A549 (cell line): ENCODE measurements at regions not wholly inside any gene's neighbourhood (a gene's known extent, or its start where the extent isn't known, plus 50 kb on each side); places are given as distances from the start of the nearest gene placed in this dataset.

Experiments
- ATAC-seq, 2 experiments: fragments of 200-7000 bp in 1 of 2; fragments of >200 bp in 1 of 2; cut with Nextera tagmentation in 1 of 2; cut with Tn5 transposase in 1 of 2; 3 replicates each; pipeline versions ENCODE4 v1.8.0 to v1.9.1; 2018 to 2020; ENCODE audit warnings: mild to moderate bottlenecking in 1 of 2, moderate library complexity in 1 of 2
- CTCF ChIA-PET: fragments of 300-600 bp; sonication (Branson Sonifier 250); formaldehyde crosslinking; extraction: SDS; loops from one replicate; lab custom pipeline; 2021; ENCODE audit warnings: antibody characterized with exemption, inconsistent platforms; lab: Yijun Ruan, JAX
- POLR2A ChIA-PET: fragments of 350-600 bp; formaldehyde crosslinking; extraction: SDS; loops from one replicate; lab custom pipeline; 2021; ENCODE audit warnings: antibody characterized with exemption, inconsistent platforms; lab: Yijun Ruan, JAX
- DNase-seq, 2 experiments: peaks; one replicate each; pipeline versions ENCODE4 v3.0.0 to v3.0.0-alpha.2; 2011 to 2016; ENCODE audit warnings: low read depth in 1 of 2, low spot score in 1 of 2
- FAIRE-seq: peaks from 2 replicates; lab custom pipeline; 2011; peaks lifted over from hg19 to GRCh38; lab: Jason Lieb, UNC
- H3K27ac ChIP-seq, 2 experiments: fragments of >200 bp; sonication (Bioruptor Twin); formaldehyde crosslinking; 3 replicates each; pipeline ENCODE4 v1.5.1; 2016 to 2017
- H3K4me1 ChIP-seq: fragments of >200 bp; sonication (Bioruptor Twin); formaldehyde crosslinking; 3 replicates; pipeline ENCODE4 v1.6.1; 2016
- H3K4me2 ChIP-seq: fragments of >200 bp; sonication (Bioruptor Twin); formaldehyde crosslinking; 3 replicates; pipeline ENCODE4 v1.6.1; 2016
- H3K4me3 ChIP-seq: fragments of >200 bp; sonication (Bioruptor Twin); formaldehyde crosslinking; 3 replicates; pipeline ENCODE4 v1.5.1; 2016
- H3K9me3 ChIP-seq: fragments of >200 bp; sonication (Bioruptor Twin); formaldehyde crosslinking; 3 replicates; pipeline ENCODE4 v1.6.1; 2016
- BHLHE40 ChIP-seq: IDR thresholded peaks from 2 replicates; pipeline ENCODE4 v1.6.1; 2012; ENCODE audit warnings: low read depth, low read length, inconsistent platforms
- CHD2 ChIP-seq: fragments of 150-350 bp; IDR thresholded peaks from 2 replicates; pipeline ENCODE4 v1.6.1; 2014; ENCODE audit warnings: low read length; ENCODE audit not compliant: partially characterized antibody
- CHD4 ChIP-seq: fragments of 200-600 bp; sonication (generic); IDR thresholded peaks from 2 replicates; pipeline ENCODE4 v1.6.1; 2016; ENCODE audit warnings: antibody characterized with exemption, mild to moderate bottlenecking, borderline replicate concordance
- EHF ChIP-seq: fragments of 250-450 bp; sonication (Bioruptor Pico); IDR thresholded peaks from 2 replicates; pipeline ENCODE4 v1.5.0; 2020; ENCODE audit warnings: mild to moderate bottlenecking
- EHMT2 ChIP-seq: fragments of 200-600 bp; sonication (generic); IDR thresholded peaks from 2 replicates; pipeline ENCODE4 v1.6.1; 2016; ENCODE audit warnings: antibody characterized with exemption, low read depth, mild to moderate bottlenecking, moderate library complexity
- FOSB ChIP-seq: fragments of 250-450 bp; sonication (Bioruptor Pico); IDR thresholded peaks from 2 replicates; pipeline ENCODE4 v1.5.0; 2020; ENCODE audit warnings: mild to moderate bottlenecking, moderate library complexity
- GATA3 ChIP-seq: IDR thresholded peaks from 2 replicates; pipeline ENCODE4 v1.6.1; 2012; ENCODE audit warnings: borderline replicate concordance
- HDAC2 ChIP-seq: fragments of 200-600 bp; sonication (generic); IDR thresholded peaks from 2 replicates; pipeline ENCODE4 v1.6.1; 2016
- HOXA7 ChIP-seq: fragments of 250-450 bp; sonication (Bioruptor Pico); IDR thresholded peaks from 2 replicates; pipeline ENCODE4 v1.5.0; 2020; ENCODE audit warnings: mild to moderate bottlenecking, moderate library complexity
- HOXB5 ChIP-seq: fragments of 250-450 bp; sonication (Bioruptor Pico); IDR thresholded peaks from 2 replicates; pipeline ENCODE4 v1.5.0; 2020; ENCODE audit warnings: mild to moderate bottlenecking, moderate library complexity
- NPAS2 ChIP-seq: fragments of 250-450 bp; sonication (Bioruptor Pico); IDR thresholded peaks from 2 replicates; pipeline ENCODE4 v1.8.0; 2022; ENCODE audit warnings: mild to moderate bottlenecking, moderate library complexity, borderline replicate concordance
- POLR2A ChIP-seq: IDR thresholded peaks from 2 replicates; pipeline ENCODE4 v1.6.1; 2012; ENCODE audit warnings: mild to moderate bottlenecking, low read length
- POLR2AphosphoS2 ChIP-seq: conservative IDR thresholded peaks from 2 replicates; pipeline ENCODE4 v1.6.1; 2012; ENCODE audit warnings: low read length, improper control_type of control experiment, inconsistent platforms
- SMC3 ChIP-seq: fragments of >200 bp; sonication (Bioruptor Twin); formaldehyde crosslinking; IDR thresholded peaks from 3 replicates; pipeline ENCODE4 v1.6.1; 2018; ENCODE audit warnings: inconsistent platforms
- SREBF2 ChIP-seq: fragments of 450-650 bp; IDR thresholded peaks from 2 replicates; pipeline ENCODE4 v1.6.1; 2014; ENCODE audit warnings: mild to moderate bottlenecking, moderate library complexity
- TFCP2L1 ChIP-seq: fragments of 250-450 bp; sonication (Bioruptor Pico); IDR thresholded peaks from 2 replicates; pipeline ENCODE4 v1.5.0; 2021; ENCODE audit warnings: mild to moderate bottlenecking
- ZC3H11A ChIP-seq: fragments of 450-650 bp; IDR thresholded peaks from 2 replicates; pipeline ENCODE4 v1.6.1; 2014; ENCODE audit warnings: antibody characterized with exemption, mild to moderate bottlenecking
- ZFP36 ChIP-seq: fragments of 450-650 bp; IDR thresholded peaks from 2 replicates; pipeline ENCODE4 v1.6.1; 2014; ENCODE audit warnings: borderline replicate concordance; ENCODE audit not compliant: partially characterized antibody
- WGBS: methylation state at CpG from one replicate; pipeline ENCODE4 v1.1.6; 2017; ENCODE audit errors: missing lambda C conversion rate; 5-methylcytosine and 5-hydroxymethylcytosine counted together
- TF ChIP-seq, protein P1 (sequence below): fragments of >200 bp; sonication (Bioruptor Twin); formaldehyde crosslinking; IDR thresholded peaks from 3 replicates; pipeline ENCODE4 v1.6.1; 2016
- TF ChIP-seq, protein P2 (sequence below): IDR thresholded peaks from 2 replicates; pipeline ENCODE4 v1.6.1; 2012
- TF ChIP-seq, protein P3 (sequence below): fragments of >200 bp; sonication (Bioruptor Twin); formaldehyde crosslinking; IDR thresholded peaks from 2 replicates; pipeline ENCODE4 v1.6.1; 2016
- TF ChIP-seq, protein P4 (sequence below): fragments of 250-450 bp; sonication (Bioruptor Pico); IDR thresholded peaks from 2 replicates; pipeline ENCODE4 v1.5.0; 2021; ENCODE audit warnings: mild to moderate bottlenecking, moderate library complexity, borderline replicate concordance

DNA sequence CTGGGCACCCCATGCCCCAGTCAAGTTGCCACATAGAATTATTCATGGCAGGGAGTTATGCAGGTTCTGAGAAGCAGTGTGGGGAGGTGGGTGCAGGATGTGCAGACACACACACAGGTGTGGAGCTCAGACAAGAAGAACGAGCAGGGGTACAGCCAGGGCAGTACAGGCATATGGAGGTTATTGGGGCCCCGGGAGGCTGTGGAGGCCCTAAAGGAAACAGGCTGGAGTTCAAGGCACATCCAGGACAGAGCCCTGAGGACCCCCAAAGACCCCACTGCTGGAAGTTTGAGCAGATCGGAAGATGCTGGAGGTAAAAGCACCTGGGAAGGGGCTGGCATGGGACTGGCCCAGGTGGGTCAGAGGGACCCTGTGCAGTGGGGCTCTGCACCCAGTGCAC lies 171.3 kb downstream of the PSMG1 start (continued):
- TF ChIP-seq, protein P1, sequence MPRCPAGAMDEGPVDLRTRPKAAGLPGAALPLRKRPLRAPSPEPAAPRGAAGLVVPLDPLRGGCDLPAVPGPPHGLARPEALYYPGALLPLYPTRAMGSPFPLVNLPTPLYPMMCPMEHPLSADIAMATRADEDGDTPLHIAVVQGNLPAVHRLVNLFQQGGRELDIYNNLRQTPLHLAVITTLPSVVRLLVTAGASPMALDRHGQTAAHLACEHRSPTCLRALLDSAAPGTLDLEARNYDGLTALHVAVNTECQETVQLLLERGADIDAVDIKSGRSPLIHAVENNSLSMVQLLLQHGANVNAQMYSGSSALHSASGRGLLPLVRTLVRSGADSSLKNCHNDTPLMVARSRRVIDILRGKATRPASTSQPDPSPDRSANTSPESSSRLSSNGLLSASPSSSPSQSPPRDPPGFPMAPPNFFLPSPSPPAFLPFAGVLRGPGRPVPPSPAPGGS, result no peak

DNA sequence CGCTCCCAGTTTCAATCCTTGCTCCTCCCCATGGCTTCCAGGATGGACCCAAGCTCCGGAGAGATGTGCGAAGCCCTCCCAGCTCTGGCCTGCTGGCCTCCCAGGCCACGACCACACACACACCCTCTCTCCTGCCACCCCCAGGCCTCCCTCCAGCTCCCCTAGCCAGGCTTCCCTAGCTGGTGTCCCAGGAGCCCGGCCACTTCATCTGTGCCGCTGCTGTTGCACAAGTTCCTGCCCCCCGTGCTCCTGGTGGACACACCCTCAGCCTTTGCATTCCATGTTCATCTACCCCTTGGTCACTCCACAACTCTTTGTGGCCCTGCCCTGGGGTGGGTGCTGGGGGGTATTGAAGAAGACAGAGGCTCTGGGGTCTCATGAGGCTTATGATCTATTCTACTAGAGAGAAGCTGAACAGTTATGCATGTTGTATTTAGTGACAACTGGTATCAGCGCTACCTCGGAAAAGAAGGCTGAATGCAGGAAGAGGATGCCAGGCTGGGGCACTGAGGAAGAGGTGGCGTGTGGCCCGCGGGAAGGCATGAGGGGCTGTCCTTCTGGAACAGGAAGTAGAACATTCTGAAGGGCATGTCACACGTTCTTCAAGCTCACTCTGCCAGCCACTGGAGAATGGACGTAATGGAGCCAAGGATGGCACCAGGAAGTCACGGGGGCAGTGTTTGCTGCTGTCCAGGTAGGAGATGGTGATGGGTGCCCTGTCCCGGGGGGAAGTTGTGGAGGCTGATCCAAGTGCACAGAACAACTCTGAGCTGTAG lies 172.4 kb downstream of the PSMG1 start:
- Histone ChIP-seq H3K4me1 (peaks cover 9% of the 10 kb centered on the region), H3K27ac (no peak overlapping the region), H3K4me3 (no peak overlapping the region), H3K4me2 (no peak overlapping the region), H3K9me3 (no peaks in the 10 kb centered on the region)
- DNase-seq (no peak), FAIRE-seq (no peak), ATAC-seq (no peak)
- POLR2A ChIA-PET, result no interaction called here
- CTCF ChIA-PET, result interaction anchor here (0.6 to 0.9 kb wide), 2 partner anchors 12 to 204 kb away, joined by 3 to 4 read pairs; no protein-coding TSS in a partner anchor
- 57% methylated on average over 12 of the region's 16 CpGs for WGBS
- TF ChIP-seq TFCP2L1, result no peak
- TF ChIP-seq SMC3, result no peak
- TF ChIP-seq, protein P2, sequence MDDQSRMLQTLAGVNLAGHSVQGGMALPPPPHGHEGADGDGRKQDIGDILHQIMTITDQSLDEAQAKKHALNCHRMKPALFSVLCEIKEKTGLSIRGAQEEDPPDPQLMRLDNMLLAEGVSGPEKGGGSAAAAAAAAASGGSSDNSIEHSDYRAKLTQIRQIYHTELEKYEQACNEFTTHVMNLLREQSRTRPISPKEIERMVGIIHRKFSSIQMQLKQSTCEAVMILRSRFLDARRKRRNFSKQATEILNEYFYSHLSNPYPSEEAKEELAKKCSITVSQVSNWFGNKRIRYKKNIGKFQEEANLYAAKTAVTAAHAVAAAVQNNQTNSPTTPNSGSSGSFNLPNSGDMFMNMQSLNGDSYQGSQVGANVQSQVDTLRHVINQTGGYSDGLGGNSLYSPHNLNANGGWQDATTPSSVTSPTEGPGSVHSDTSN, result no peak
- TF ChIP-seq, protein P1, result no peak
- TF ChIP-seq, protein P3, sequence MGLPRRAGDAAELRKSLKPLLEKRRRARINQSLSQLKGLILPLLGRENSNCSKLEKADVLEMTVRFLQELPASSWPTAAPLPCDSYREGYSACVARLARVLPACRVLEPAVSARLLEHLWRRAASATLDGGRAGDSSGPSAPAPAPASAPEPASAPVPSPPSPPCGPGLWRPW, result no peak
- no peak for TF ChIP-seq ZFP36
- no peak for TF ChIP-seq GATA3
- no peak for TF ChIP-seq EHF (CRISPR knock-in tag)
- no peak for TF ChIP-seq SREBF2
- TF ChIP-seq EHMT2, result no peak
- no peak for TF ChIP-seq FOSB (CRISPR knock-in tag)
- no peak for TF ChIP-seq HDAC2
- TF ChIP-seq CHD4, result no peak
- TF ChIP-seq ZC3H11A, result no peak
- TF ChIP-seq BHLHE40, result no peak
- no peak for TF ChIP-seq CHD2
- no peak for TF ChIP-seq POLR2A
- TF ChIP-seq, protein P4, sequence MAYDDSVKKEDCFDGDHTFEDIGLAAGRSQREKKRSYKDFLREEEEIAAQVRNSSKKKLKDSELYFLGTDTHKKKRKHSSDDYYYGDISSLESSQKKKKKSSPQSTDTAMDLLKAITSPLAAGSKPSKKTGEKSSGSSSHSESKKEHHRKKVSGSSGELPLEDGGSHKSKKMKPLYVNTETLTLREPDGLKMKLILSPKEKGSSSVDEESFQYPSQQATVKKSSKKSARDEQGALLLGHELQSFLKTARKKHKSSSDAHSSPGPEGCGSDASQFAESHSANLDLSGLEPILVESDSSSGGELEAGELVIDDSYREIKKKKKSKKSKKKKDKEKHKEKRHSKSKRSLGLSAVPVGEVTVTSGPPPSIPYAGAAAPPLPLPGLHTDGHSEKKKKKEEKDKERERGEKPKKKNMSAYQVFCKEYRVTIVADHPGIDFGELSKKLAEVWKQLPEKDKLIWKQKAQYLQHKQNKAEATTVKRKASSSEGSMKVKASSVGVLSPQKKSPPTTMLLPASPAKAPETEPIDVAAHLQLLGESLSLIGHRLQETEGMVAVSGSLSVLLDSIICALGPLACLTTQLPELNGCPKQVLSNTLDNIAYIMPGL (CRISPR knock-in tag), result no peak
- no peak for TF ChIP-seq HOXB5

DNA sequence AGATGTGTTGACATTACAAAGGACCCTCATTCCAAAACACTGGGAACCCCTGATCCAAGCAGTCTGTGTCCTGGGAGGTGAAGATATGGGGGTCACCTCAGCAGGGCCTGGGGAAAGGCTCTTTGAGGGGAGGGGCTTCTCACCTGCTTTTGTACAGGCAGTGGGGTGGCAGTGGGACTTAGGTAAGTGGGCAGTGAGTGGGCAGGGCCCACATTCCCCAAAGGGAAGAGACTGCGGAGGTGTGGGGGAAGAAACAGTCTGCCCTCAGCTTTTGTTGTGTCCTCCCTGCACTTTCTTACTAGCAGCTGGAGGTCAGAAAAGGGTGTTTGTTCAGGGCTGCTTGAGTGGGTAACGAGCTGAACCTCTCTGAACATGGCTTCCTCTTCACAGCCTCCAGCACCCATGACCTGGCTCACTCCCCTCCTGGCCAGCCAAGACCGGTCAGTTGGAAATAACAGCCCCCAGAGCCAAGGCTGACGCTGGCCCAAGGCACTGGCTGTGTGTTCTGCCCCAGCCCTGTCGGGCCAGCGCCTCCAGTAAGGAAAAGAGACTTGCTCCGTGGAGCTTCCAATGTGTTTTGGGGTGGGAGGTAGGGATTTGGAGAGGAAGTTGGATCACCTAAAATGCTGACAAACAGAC lies 173.5 kb downstream of the PSMG1 start:
- no peaks in the 10 kb centered on the region for H3K9me3 ChIP-seq
- H3K4me2 ChIP-seq, result no peak overlapping the region
- POLR2A ChIA-PET, result no interaction called here
- ATAC-seq, result no peak
- WGBS, result 80% methylated on average over 5 of the region's 7 CpGs
- peaks cover 3% of the 10 kb centered on the region; the same call in 1 of the 3 replicates for H3K4me1 ChIP-seq
- CTCF ChIA-PET, result interaction anchor here (0.6 kb wide), 1 partner anchor 13 kb away, joined by 3 read pairs; no protein-coding TSS in a partner anchor
- TF ChIP-seq FOSB (CRISPR knock-in tag) (no peak), POLR2AphosphoS2 (no peak), HOXB5 (no peak), HOXA7 (CRISPR knock-in tag) (no peak), NPAS2 (no peak)
- TF ChIP-seq, protein P2, result no peak
- no peak for FAIRE-seq
- H3K27ac ChIP-seq, result no peak overlapping the region
- H3K4me3 ChIP-seq, result no peak overlapping the region
- no peak for DNase-seq
